ENCODE measurements at regions not wholly inside any gene's neighbourhood (a gene's known extent, or its start where the extent isn't known, plus 50 kb on each side); places are given as distances from the start of the nearest gene placed in this dataset.

DNA sequence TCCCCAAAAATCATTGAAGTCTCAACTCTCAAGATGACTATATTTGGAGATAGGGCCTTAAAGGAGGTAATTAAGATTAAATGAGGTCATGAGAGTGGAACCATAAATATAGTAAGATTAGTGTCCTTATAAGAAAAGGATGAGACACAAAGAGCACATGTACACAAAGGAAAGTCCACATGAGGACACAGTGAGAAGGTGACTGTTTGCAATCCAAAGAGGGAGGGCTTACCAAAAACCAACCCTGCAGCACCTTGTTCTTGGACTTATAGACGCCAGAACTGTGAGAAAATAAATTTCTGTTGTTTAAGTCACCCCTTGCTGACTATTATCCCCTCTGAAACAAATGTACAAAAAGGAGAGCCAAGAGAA, 150.4 kb upstream of the SMLR1 start:
- TF ChIP-seq, protein P1, sequence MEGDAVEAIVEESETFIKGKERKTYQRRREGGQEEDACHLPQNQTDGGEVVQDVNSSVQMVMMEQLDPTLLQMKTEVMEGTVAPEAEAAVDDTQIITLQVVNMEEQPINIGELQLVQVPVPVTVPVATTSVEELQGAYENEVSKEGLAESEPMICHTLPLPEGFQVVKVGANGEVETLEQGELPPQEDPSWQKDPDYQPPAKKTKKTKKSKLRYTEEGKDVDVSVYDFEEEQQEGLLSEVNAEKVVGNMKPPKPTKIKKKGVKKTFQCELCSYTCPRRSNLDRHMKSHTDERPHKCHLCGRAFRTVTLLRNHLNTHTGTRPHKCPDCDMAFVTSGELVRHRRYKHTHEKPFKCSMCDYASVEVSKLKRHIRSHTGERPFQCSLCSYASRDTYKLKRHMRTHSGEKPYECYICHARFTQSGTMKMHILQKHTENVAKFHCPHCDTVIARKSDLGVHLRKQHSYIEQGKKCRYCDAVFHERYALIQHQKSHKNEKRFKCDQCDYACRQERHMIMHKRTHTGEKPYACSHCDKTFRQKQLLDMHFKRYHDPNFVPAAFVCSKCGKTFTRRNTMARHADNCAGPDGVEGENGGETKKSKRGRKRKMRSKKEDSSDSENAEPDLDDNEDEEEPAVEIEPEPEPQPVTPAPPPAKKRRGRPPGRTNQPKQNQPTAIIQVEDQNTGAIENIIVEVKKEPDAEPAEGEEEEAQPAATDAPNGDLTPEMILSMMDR (IDR thresholded peaks at IDR 0.05; ENCODE audit: borderline replicate concordance, extremely low read depth, low read length, poor library complexity, severe bottlenecking) = no peak
- no peak for TF ChIP-seq EZH2 (IDR thresholded peaks at IDR 0.05; ENCODE audit: borderline replicate concordance, low read depth, low read length, severe bottlenecking)
